ENCODE measurements at regions not wholly inside any gene's neighbourhood (a gene's known extent, or its start where the extent isn't known, plus 50 kb on each side); places are given as distances from the start of the nearest gene placed in this dataset.

DNA sequence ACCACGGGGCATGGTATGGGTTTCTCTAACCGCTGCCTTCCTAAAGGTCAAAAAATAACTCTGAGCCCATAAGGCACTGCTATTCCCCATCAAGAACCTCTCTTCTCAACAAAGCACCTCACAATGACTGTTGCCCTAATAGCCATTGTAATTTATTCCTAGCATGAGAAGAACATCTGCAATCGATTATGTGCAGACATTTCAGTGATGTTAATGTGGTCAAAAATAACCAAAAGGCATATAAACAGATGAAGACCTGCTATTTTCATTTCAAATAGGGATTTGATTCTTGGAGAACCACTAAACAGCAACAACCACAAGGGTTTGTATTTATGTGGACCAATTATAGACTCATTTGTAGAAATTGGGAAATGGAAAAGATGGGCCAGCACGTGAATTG lies 356.6 kb downstream of the FBXO15 start:
- RAD21 ChIA-PET (ENCODE audit: low non-redundant PET in 1 of 2, low total read pairs in 2 of 2, uncharacterized antibody in 2 of 2, unreplicated experiment in 2 of 2), result no interaction called here
- Histone ChIP-seq H3K4me3 (replicated peaks in 1 of 2; ENCODE audit: low read depth in 1 of 2, low read length in 2 of 2) (no peak overlapping the region), H2AFZ (ENCODE audit: low read depth, low read length, poor library complexity, severe bottlenecking) (no peak overlapping the region), H3K79me2 (ENCODE audit: insufficient read depth, low read length) (no peaks in the 10 kb centered on the region), H3K27me3 (ENCODE audit: insufficient read depth, low read length) (no peaks in the 10 kb centered on the region), H3K4me1 (ENCODE audit: control insufficient read depth in 1 of 2, insufficient read depth in 2 of 2, low read length in 2 of 2) (no peaks in the 10 kb centered on the region), H3K9ac (ENCODE audit: low read length) (no peak overlapping the region), H3K9me3 (ENCODE audit: control insufficient read depth in 1 of 2, insufficient read depth in 1 of 2, low read depth in 1 of 2, low read length in 2 of 2) (peaks cover 6 to 18% of the 10 kb centered on the region in 2 experiments; a peak in 2 of 4 replicates), H4K20me1 (ENCODE audit: insufficient read depth) (no peaks in the 10 kb centered on the region), H3K36me3 (ENCODE audit: control insufficient read depth in 1 of 2, insufficient read depth in 2 of 2, low read length in 2 of 2) (no peaks in the 10 kb centered on the region), H3K4me2 (ENCODE audit: low read length) (no peak overlapping the region), H3K27ac (ENCODE audit: low read depth, low read length) (no peak overlapping the region), H3K9me2 (ENCODE audit: insufficient read depth) (no peaks in the 10 kb centered on the region)
- CTCF ChIA-PET, result no interaction called here
- no peak for ATAC-seq
- POLR2A ChIA-PET, result no interaction called here
- TF ChIP-seq, protein P1, sequence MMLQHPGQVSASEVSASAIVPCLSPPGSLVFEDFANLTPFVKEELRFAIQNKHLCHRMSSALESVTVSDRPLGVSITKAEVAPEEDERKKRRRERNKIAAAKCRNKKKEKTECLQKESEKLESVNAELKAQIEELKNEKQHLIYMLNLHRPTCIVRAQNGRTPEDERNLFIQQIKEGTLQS (IDR thresholded peaks at IDR 0.05), result no peak
- TF ChIP-seq SRF (IDR thresholded peaks at IDR 0.05; ENCODE audit: low read depth), result no peak
- no peak for TF ChIP-seq CEBPB (IDR thresholded peaks at IDR 0.05; ENCODE audit: low read depth)
- TF ChIP-seq FOSL1 (IDR thresholded peaks at IDR 0.05; ENCODE audit: low read depth), result no peak
- TF ChIP-seq ELF1 (IDR thresholded peaks at IDR 0.05; ENCODE audit: borderline replicate concordance, low read depth), result no peak
- no peak for TF ChIP-seq EZH2phosphoT487 (IDR thresholded peaks at IDR 0.05; ENCODE audit: borderline replicate concordance)
- TF ChIP-seq EGR1 (IDR thresholded peaks at IDR 0.05; ENCODE audit: low read depth), result no peak
- TF ChIP-seq ZNF274 (IDR thresholded peaks at IDR 0.05; ENCODE audit: low read depth, low read length), result no peak
- no peak for TF ChIP-seq YY1 (IDR thresholded peaks at IDR 0.05; ENCODE audit: extremely low read depth, insufficient replicate concordance, low read depth, low read length)
- TF ChIP-seq SIN3A (IDR thresholded peaks at IDR 0.05; ENCODE audit: low read depth), result no peak
- TF ChIP-seq, protein P2, sequence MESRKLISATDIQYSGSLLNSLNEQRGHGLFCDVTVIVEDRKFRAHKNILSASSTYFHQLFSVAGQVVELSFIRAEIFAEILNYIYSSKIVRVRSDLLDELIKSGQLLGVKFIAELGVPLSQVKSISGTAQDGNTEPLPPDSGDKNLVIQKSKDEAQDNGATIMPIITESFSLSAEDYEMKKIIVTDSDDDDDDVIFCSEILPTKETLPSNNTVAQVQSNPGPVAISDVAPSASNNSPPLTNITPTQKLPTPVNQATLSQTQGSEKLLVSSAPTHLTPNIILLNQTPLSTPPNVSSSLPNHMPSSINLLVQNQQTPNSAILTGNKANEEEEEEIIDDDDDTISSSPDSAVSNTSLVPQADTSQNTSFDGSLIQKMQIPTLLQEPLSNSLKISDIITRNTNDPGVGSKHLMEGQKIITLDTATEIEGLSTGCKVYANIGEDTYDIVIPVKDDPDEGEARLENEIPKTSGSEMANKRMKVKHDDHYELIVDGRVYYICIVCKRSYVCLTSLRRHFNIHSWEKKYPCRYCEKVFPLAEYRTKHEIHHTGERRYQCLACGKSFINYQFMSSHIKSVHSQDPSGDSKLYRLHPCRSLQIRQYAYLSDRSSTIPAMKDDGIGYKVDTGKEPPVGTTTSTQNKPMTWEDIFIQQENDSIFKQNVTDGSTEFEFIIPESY (IDR thresholded peaks at IDR 0.05; ENCODE audit: extremely low read depth, insufficient replicate concordance, low read length), result no peak
- TF ChIP-seq CBX3 (IDR thresholded peaks at IDR 0.05; ENCODE audit: low read depth), result no peak
- no peak for TF ChIP-seq EZH2 (IDR thresholded peaks at IDR 0.05)
- TF ChIP-seq, protein P3, sequence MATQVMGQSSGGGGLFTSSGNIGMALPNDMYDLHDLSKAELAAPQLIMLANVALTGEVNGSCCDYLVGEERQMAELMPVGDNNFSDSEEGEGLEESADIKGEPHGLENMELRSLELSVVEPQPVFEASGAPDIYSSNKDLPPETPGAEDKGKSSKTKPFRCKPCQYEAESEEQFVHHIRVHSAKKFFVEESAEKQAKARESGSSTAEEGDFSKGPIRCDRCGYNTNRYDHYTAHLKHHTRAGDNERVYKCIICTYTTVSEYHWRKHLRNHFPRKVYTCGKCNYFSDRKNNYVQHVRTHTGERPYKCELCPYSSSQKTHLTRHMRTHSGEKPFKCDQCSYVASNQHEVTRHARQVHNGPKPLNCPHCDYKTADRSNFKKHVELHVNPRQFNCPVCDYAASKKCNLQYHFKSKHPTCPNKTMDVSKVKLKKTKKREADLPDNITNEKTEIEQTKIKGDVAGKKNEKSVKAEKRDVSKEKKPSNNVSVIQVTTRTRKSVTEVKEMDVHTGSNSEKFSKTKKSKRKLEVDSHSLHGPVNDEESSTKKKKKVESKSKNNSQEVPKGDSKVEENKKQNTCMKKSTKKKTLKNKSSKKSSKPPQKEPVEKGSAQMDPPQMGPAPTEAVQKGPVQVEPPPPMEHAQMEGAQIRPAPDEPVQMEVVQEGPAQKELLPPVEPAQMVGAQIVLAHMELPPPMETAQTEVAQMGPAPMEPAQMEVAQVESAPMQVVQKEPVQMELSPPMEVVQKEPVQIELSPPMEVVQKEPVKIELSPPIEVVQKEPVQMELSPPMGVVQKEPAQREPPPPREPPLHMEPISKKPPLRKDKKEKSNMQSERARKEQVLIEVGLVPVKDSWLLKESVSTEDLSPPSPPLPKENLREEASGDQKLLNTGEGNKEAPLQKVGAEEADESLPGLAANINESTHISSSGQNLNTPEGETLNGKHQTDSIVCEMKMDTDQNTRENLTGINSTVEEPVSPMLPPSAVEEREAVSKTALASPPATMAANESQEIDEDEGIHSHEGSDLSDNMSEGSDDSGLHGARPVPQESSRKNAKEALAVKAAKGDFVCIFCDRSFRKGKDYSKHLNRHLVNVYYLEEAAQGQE (IDR thresholded peaks at IDR 0.05; ENCODE audit: low read depth), result no peak
- TF ChIP-seq, protein P4, sequence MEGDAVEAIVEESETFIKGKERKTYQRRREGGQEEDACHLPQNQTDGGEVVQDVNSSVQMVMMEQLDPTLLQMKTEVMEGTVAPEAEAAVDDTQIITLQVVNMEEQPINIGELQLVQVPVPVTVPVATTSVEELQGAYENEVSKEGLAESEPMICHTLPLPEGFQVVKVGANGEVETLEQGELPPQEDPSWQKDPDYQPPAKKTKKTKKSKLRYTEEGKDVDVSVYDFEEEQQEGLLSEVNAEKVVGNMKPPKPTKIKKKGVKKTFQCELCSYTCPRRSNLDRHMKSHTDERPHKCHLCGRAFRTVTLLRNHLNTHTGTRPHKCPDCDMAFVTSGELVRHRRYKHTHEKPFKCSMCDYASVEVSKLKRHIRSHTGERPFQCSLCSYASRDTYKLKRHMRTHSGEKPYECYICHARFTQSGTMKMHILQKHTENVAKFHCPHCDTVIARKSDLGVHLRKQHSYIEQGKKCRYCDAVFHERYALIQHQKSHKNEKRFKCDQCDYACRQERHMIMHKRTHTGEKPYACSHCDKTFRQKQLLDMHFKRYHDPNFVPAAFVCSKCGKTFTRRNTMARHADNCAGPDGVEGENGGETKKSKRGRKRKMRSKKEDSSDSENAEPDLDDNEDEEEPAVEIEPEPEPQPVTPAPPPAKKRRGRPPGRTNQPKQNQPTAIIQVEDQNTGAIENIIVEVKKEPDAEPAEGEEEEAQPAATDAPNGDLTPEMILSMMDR (IDR thresholded peaks at IDR 0.05 in 2 of 3, conservative IDR thresholded peaks at IDR 0.05 in 1 of 3; ENCODE audit: borderline replicate concordance in 1 of 3, insufficient read depth in 1 of 3, low read depth in 2 of 3, low read length in 2 of 3), result no peak
- no peak for TF ChIP-seq SP1 (IDR thresholded peaks at IDR 0.05; ENCODE audit: low read depth)
- TF ChIP-seq, protein P5, sequence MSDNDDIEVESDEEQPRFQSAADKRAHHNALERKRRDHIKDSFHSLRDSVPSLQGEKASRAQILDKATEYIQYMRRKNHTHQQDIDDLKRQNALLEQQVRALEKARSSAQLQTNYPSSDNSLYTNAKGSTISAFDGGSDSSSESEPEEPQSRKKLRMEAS (IDR thresholded peaks at IDR 0.05), result no peak
- TF ChIP-seq ZFX (IDR thresholded peaks at IDR 0.05), result no peak
- TF ChIP-seq JUND (IDR thresholded peaks at IDR 0.05), result no peak
- no TSS peak for BruUV-seq (replicated peaks)
- no peak for DNase-seq (ENCODE audit: low read depth, low spot score)
- intact Hi-C loops (cut with micrococcal nuclease), result no loop called here
